RWPE2 (cell line): ENCODE measurements at regions not wholly inside any gene's neighbourhood (a gene's known extent, or its start where the extent isn't known, plus 50 kb on each side); places are given as distances from the start of the nearest gene placed in this dataset.

Source experiments
- ATAC-seq: fragments of 200-7000 bp; cut with Tn5 transposase; 3 replicates; pipeline ENCODE4 v1.9.1; 2021; ENCODE audit warnings: low read depth
- DNase-seq: peaks from one replicate; pipeline ENCODE4 v3.0.0-alpha.2; 2020; ENCODE audit warnings: low spot score
- H3K27ac ChIP-seq: fragments of 450-650 bp; 2 replicates; pipeline ENCODE4 v1.5.1; 2017; ENCODE audit warnings: mild to moderate bottlenecking; ENCODE audit not compliant: poor library complexity, severe bottlenecking
- H3K27me3 ChIP-seq: fragments of 250-450 bp; sonication (Bioruptor Pico); 2 replicates; pipeline ENCODE4 v1.5.1; 2021; ENCODE audit warnings: mild to moderate bottlenecking, moderate library complexity; ENCODE audit not compliant: insufficient read depth, poor library complexity, severe bottlenecking
- H3K36me3 ChIP-seq: fragments of 250-450 bp; sonication (Bioruptor Pico); 2 replicates; pipeline ENCODE4 v1.5.1; 2020; ENCODE audit warnings: low read depth, mild to moderate bottlenecking, moderate library complexity
- H3K4me1 ChIP-seq: fragments of 250-450 bp; sonication (Bioruptor Pico); 2 replicates; pipeline ENCODE4 v1.5.1; 2021; ENCODE audit warnings: mild to moderate bottlenecking, moderate library complexity; ENCODE audit not compliant: insufficient read depth, poor library complexity, severe bottlenecking
- H3K4me3 ChIP-seq: fragments of 250-450 bp; sonication (Bioruptor Pico); 2 replicates; pipeline ENCODE4 v1.5.1; 2021; ENCODE audit warnings: mild to moderate bottlenecking, moderate library complexity; ENCODE audit not compliant: severe bottlenecking
- H3K9me3 ChIP-seq: fragments of 250-450 bp; sonication (Bioruptor Pico); 2 replicates; pipeline ENCODE4 v1.5.1; 2021; ENCODE audit warnings: mild to moderate bottlenecking, moderate library complexity; ENCODE audit not compliant: severe bottlenecking
- TF ChIP-seq, protein P1 (sequence below): fragments of 450-650 bp; IDR thresholded peaks from one replicate; pipeline ENCODE4 v1.5.1; 2017; ENCODE audit warnings: mild to moderate bottlenecking, moderate library complexity; ENCODE audit not compliant: poor library complexity, severe bottlenecking

- Histone ChIP-seq H3K4me3 (no peak overlapping the region), H3K9me3 (no peaks in the 10 kb centered on the region), H3K36me3 (no peaks in the 10 kb centered on the region), H3K27ac (no peak overlapping the region), H3K27me3 (no peaks in the 10 kb centered on the region), H3K4me1 (peaks cover 8% of the 10 kb centered on the region)
- no peak for DNase-seq
- ATAC-seq, result no peak
- TF ChIP-seq, protein P1, sequence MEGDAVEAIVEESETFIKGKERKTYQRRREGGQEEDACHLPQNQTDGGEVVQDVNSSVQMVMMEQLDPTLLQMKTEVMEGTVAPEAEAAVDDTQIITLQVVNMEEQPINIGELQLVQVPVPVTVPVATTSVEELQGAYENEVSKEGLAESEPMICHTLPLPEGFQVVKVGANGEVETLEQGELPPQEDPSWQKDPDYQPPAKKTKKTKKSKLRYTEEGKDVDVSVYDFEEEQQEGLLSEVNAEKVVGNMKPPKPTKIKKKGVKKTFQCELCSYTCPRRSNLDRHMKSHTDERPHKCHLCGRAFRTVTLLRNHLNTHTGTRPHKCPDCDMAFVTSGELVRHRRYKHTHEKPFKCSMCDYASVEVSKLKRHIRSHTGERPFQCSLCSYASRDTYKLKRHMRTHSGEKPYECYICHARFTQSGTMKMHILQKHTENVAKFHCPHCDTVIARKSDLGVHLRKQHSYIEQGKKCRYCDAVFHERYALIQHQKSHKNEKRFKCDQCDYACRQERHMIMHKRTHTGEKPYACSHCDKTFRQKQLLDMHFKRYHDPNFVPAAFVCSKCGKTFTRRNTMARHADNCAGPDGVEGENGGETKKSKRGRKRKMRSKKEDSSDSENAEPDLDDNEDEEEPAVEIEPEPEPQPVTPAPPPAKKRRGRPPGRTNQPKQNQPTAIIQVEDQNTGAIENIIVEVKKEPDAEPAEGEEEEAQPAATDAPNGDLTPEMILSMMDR, result no peak
Observed at GRCh38 chr2:71785516-71785981, 332.2 kb downstream of the DYSF start.

- Histone ChIP-seq H3K27ac (no peak overlapping the region), H3K4me3 (no peak overlapping the region), H3K36me3 (no peaks in the 10 kb centered on the region), H3K4me1 (peaks cover 8% of the 10 kb centered on the region), H3K27me3 (no peaks in the 10 kb centered on the region), H3K9me3 (no peaks in the 10 kb centered on the region)
- TF ChIP-seq, protein P1, result no peak
- DNase-seq (no peak), ATAC-seq (peak; percentile 66)
Observed at GRCh38 chr2:71784734-71785511, 331.6 kb downstream of the DYSF start.

GRCh38 chr2:71783815-71784214 is 330.5 kb downstream of the DYSF start:
- DNase-seq, result no peak
- Histone ChIP-seq H3K27me3 (no peaks in the 10 kb centered on the region), H3K9me3 (no peaks in the 10 kb centered on the region), H3K4me1 (peaks cover 8% of the 10 kb centered on the region), H3K4me3 (no peak overlapping the region), H3K36me3 (no peaks in the 10 kb centered on the region), H3K27ac (no peak overlapping the region)
- ATAC-seq, result no peak
- TF ChIP-seq, protein P1, result no peak

DNA sequence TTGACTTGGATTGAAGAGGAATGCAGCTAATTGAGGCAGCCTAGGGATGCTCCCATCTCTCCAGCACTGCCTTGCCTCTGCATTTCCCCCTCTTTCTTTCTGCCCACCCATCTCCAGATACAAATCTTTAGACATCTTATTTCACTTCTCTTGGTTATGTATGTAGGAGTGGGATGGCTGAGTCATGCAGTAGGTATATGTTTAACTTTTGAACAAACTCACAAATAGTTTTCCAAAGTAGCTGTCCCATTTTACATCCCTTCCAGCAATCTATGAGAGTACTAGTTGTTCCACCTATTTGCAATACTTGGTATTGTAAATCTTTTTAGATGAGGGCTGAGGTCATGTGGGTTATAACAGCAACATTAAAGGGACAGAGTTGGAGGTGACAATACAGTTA is 329.9 kb downstream of the DYSF start:
- ATAC-seq (0 out of 3 replicates have a peak, but pooled peaks have one; percentile 21), DNase-seq (no peak)
- H3K27me3 ChIP-seq, result no peaks in the 10 kb centered on the region
- TF ChIP-seq, protein P1, result no peak
- H3K36me3 ChIP-seq, result no peaks in the 10 kb centered on the region
- peaks cover 8% of the 10 kb centered on the region for H3K4me1 ChIP-seq
- H3K9me3 ChIP-seq, result no peaks in the 10 kb centered on the region
- H3K27ac ChIP-seq, result no peak overlapping the region
- no peak overlapping the region for H3K4me3 ChIP-seq

GRCh38 chr2:71782323-71782722 is 329.0 kb downstream of the DYSF start:
- ATAC-seq, result no peak
- Histone ChIP-seq H3K36me3 (no peaks in the 10 kb centered on the region), H3K27ac (no peak overlapping the region), H3K27me3 (no peaks in the 10 kb centered on the region), H3K4me3 (no peak overlapping the region), H3K4me1 (peaks cover 8% of the 10 kb centered on the region), H3K9me3 (no peaks in the 10 kb centered on the region)
- TF ChIP-seq, protein P1, result no peak
- no peak for DNase-seq
